HepG2 (cell line): ENCODE measurements at regions not wholly inside any gene's neighbourhood (a gene's known extent, or its start where the extent isn't known, plus 50 kb on each side); places are given as distances from the start of the nearest gene placed in this dataset.

Source experiments
- SP2 ChIP-seq: sonication (generic); formaldehyde crosslinking; IDR thresholded peaks from 2 replicates; pipeline ENCODE4 v1.5.1; 2020; ENCODE audit warnings: mild to moderate bottlenecking, missing genetic modification reagents
- TEAD2 ChIP-seq: sonication (generic); formaldehyde crosslinking; IDR thresholded peaks from 2 replicates; pipeline ENCODE4 v1.9.0; 2021; ENCODE audit warnings: missing genetic modification reagents
- ZBTB1 ChIP-seq: sonication (generic); formaldehyde crosslinking; IDR thresholded peaks from 2 replicates; pipeline ENCODE4 v1.4.0; 2020; ENCODE audit warnings: missing genetic modification reagents, borderline replicate concordance
- ZBTB40 ChIP-seq, 2 experiments: fragments of 450-650 bp in 1 of 2; sonication (generic) in 1 of 2; formaldehyde crosslinking in 1 of 2; IDR thresholded peaks; 2 replicates each; pipeline versions ENCODE4 v1.6.1 to v1.8.0; 2016 to 2022; ENCODE audit warnings: antibody characterized with exemption in 1 of 2, mild to moderate bottlenecking in 1 of 2, missing genetic modification reagents in 1 of 2
- ZNF281 ChIP-seq: sonication (generic); formaldehyde crosslinking; IDR thresholded peaks from 2 replicates; pipeline ENCODE4 v1.4.0; 2020; ENCODE audit warnings: missing genetic modification reagents, borderline replicate concordance

DNA sequence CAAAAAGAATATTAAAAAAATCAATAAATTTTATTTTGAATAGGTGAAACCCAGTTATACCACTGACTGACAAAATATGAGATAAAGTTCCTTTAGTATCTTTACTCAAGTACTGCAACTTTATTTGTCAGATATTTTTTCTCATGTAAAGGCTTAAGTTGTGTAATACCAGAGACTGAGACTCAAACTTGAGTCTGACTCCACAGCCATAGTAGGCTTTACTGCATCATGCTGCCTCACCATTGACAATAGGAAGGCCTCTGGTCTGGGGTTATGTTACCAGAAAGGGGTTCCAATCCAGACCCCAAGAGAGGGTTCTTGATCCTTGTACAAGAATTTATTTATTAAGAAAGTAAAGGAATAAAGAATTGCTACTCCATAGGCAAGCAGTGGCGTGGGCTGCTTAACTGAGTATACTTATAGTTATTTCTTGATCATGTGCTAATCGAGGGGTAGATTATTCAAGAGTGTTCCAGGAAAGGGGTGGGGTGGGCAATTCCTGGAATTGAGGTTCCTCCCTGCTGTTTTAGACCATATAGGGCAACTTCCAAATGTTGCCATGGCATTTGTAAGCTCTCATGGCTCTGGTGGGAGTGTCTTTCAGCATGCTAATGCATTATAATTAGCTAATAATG is 187.4 kb upstream of the WSB1 start (continued):
- no peak for TF ChIP-seq ZBTB40 (IDR thresholded peaks at IDR 0.05)
- TF ChIP-seq ZBTB40 (CRISPR knock-in tag; IDR thresholded peaks at IDR 0.05), result no peak
- TF ChIP-seq TEAD2 (CRISPR knock-in tag), result no peak
- no peak for TF ChIP-seq SP2
- TF ChIP-seq ZNF281 (CRISPR knock-in tag), result no peak
- no peak for TF ChIP-seq ZBTB1 (CRISPR knock-in tag)
